Activated CD8-positive, alpha-beta memory T cell treated with anti-CD3 and anti-CD28 coated beads, Interleukin-2, amount 50 U/mL, for 48 hours (primary cell): ENCODE measurements at regions not wholly inside any gene's neighbourhood (a gene's known extent, or its start where the extent isn't known, plus 50 kb on each side); places are given as distances from the start of the nearest gene placed in this dataset.
"Not testable (repeated sequence)": the region's sequence is repeated elsewhere in the genome, so short reads cannot be mapped to it uniquely, and the experiment has no call there.

ENCODE experiments used
- DNase-seq: peaks from one replicate; pipeline ENCODE4 v3.0.0-alpha.2; 2020

DNA sequence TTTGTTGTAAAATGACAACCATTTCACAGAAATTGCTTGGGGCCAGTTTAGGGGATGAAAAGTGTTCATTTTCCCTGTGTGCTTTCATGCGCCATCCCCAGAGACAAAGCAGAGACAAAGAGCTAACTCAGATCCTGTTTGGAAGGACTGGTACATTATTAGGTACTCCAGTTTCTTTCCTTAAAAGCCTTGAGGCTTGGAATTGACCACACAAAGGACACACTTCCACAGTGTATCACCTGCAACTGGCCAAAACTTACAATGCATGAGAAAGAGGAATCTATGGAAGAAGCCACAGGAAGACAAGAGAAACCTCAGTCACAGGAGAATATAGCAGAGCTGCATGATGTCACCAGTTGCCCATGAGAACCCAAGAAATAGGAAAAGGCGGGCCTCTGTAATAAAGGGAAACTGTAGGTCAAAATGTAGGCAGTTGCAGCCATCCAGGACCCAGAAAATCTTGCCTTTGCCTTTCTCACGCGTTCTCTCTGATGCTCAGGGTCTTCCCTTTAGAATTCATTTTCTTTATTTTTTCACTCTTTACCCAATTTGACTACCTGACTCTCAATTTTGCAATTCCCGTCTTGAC, 339.0 kb downstream of the RMST start:
- DNase-seq = no peak

DNA sequence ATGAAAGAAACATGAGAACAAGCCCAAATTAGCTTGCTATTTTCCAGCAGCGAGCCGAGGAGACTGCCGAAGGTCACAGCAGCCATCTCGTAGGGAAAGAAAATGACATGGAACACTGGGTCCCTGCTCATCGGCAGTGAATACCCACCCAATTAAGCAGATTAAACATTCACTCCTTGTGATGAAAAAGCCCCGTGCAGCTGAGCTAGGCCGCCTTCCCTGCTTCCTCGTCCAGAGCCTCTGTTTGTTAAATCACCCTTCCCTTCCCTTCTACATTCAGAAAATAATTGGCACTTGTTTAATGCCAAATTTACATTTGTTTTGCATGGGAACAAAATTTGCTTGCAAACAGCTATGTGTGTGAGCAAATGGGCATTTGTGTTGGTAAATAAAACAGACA, 342.5 kb downstream of the RMST start:
- no peak for DNase-seq

DNA sequence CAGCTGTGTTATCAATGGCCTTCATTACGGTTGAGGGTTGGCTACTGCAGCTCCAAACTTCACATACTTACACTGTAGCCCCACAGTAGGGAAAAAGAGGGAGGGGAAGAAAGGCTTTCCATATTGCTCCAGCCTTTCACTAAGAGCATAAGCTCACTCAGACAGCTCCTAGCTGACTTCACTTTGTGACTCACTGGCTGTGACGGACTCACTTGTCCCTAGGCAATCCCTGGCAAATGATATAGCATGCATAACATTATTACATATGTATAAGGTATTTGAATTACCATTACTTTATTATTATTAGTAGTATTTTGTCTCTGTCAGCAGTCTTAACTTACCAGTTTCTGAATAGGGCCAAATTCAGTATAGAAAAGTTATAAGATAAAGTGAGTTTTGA, 350.7 kb downstream of the RMST start:
- DNase-seq = no peak

DNA sequence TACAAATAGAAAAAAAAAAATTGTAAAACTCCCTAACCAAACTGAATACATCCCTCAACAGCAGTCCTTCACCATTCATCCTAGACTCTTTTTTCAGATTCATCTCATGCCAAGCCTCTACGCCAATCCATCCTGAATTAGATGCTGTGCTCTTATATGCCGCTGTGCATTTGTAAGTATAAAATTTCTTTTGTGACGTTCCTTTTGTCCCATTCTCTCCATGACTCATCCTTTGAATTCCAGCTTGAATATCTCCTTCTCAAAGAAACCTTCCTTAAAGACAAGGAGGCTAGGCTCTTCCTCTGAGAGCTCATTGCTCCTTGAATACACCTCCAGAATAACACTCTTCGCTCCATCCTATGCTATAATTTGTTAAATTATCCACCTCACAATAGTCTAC, 359.2 kb downstream of the RMST start:
- no peak for DNase-seq

DNA sequence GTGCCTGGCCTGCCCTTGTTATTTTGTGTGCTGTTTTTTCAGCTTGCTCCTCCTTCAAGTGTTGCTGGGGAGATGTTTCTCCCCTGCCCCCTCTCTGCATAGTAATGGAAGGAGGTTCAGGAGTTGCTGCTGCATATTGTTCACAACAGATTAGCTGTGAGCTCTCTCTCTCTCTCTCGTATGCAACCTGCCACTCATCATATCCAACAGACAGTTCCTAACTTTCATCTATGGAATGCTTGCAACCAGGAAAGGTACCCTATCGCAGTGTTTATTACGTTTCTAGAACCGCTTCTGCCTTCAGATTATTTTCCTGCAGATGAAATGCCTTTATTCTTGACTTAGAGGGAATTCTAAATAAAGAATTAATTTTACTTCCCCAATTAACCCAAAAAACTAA, 372.9 kb downstream of the RMST start:
- no peak for DNase-seq

DNA sequence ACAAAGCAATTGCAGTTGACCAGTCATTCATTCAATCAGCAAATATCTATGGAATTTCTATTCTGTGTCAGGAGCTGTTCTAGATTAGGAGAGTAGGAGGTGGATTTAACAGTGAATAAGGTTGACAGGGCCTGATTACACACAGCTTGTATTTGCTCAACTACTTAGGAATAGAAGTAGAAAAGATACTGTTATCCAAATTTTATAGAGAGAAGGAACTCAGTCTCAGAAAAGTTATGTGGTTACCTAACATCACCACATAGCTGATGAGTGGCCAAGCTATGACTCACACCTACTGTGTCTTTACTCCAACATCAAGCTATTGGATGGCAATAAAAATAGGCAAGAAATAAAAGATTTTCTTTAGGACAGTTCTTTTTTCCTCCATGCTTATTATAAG, 374.8 kb downstream of the RMST start:
- DNase-seq = no peak

DNA sequence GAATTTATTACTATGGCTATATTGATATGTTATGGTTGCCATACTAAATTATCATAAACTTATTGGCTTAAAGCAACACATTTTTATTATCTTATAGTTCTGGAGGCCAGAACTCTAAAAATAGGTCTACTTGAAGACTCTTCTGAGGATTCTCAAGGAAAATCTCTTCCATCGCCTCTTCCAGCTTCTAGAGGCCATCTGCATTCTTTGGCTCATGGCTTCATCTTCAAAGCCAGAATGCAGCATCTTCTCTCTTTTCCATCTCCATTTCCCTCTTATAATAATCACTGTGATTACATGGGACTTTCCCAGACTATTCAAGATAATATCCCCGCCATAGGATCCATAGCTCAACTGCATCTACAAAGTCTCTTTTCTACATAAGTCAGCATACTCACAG, 385.4 kb downstream of the RMST start:
- no peak for DNase-seq

DNA sequence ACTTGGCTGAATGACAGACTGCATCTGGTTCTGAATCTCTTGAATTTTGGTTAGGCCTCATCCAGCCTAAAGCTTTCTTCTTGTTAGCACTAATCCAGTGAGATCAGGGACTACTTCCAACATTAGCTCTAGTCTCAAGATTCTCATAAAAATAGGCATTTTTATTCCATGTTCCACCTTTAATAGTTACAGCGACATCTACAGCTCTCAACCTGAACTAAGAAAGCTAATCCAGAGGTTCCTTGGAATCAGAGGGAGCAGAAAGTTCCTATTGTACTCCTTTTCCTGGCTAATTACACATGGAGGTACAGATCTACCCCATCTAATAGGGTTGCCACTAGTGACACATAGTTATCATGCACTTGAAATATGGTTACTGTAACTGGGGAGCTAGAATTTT, 391.9 kb downstream of the RMST start:
- DNase-seq = no peak

DNA sequence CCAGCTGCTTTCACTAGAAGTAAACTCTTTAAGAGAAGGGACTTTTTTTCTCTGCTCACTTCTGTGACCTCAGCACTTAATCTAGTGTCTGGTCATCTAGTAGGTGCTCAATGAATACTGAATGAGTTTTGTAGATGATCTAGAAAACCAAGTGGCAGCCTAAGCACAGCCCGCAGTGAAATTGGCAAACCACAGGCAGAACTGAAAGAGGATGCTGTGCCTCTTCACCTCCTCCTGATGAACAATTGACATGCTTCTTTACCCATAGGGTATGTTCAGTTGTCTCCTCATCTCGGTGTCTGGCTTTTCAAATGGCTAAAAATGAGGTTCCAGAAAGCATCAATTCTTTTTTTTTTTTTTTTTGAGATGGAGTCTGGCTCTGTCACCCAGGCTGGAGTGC, 399.5 kb downstream of the RMST start:
- no peak for DNase-seq

DNA sequence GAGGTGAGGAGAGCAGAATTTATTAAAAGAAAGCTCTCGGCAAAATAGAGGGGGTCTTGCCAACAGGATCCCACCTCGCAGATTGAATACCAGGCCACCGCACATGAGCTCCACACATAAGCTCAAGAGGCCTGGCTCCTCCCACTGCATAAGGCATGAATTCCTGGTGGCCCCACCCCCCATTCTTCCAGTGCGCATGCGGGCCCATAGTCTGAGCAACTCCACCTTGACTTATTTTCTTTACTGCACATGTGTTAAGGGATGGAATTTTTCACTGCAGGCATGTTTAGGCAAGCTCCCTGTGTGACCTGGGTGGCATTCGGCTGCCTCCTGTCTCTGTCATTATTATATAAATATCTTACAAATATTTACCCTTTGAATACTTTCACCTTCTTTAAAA, 412.5 kb downstream of the RMST start:
- no peak for DNase-seq

DNA sequence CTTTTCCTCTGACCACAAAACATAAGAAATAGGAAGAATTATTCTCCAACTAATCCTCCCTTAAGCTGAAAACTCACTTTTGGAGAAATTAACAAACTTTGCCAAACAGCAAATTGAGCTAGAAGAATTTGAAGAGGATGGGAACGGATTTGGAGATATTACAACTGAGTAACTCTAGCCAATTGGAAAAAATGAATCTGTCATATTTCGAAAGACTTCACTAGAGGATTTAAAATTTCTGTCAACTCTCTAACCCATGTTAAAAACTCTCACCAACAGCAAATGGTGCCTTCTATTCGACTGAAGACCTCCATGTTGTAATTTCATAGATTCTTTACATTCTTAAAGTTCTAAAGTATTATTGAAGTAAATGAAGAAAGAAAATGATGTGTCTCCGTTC, 414.2 kb downstream of the RMST start:
- no peak for DNase-seq

DNA sequence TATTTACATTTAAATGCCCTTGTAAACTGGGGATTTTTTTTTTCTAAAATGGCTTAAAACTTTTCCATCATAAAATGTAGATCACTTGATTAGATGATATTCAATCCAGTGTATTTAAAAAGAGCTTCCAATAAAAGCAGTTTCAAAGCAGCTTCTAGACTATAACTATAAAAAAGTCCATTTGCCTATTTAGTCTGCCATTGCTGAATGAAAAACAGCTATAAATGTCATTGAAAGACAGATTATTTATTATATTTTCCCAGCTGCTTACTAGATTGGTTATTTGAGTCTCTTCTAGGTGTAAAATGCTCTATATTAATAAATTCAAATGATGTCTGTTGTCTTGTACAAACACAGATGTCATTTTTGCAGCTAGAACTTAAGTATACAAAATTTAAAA, 414.8 kb downstream of the RMST start:
- no peak for DNase-seq

DNA sequence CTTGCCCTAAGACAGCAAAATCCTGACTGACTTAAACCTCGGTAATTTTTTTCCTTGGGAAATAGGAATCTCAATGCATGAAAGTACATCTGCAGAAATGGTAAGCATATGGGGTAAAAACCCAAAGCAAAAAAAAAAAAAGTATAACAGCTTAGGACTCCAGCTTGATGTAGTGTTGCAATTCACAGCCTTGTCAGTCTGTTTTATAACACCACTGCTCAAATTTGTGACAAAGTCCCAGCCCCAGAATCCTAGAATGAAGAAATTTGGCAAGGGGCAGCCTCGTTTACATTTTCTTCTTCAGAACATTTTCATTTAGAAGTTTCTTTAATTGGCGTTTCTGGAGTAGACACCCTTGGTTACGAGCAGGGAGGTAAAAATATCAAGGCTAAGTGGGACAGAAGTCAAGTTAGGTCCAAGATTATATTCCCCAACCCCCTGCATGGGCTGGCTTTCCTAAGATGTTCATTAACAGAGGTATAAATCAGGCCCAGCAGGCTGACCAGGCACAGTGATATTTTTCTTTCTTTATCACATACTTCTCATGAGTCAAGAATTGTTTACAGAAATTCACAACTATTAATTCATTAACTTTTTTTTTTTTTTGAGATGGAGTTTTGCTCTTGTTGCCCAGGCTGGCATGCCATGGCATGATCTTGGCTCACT, 424.0 kb downstream of the RMST start:
- no peak for DNase-seq

DNA sequence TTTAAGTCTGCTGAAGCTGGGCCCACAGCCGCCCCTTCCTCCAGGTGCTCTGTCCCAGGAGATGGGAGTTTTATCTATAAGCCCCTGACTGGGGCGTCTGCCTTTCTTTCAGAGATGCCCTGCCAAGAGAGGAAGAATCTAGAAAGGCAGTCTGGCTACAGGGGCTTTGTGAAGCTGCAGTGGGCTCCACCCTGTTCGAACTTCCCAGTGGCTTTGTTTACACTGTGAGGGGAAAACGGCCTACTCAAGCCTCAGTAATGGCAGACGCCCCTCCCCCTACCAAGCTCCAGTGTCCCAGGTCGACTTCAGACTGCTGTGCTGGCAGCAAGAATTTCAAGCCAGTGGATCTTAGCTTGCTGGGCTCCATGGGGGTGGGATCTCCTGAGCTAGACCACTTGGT, 435.3 kb downstream of the RMST start:
- DNase-seq = not testable (repeated sequence)

DNA sequence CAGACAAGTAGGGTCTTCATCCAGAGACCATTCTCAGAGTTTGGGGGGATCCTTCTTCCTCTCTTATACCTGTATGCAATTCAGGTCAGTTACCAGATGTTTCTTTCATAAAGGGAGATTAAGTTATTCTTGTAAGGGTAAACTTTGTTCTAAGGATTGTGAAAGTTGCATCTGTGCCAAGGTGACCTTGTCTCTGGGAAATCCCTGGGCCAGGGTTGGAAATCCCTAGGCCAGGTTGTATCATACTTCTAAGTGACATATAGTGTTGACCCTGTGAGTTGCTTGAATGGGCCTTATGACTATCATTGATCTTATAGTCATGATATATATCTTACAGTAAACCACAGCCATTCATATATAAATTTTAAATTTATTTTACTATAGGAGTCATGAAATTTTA, 436.9 kb downstream of the RMST start:
- DNase-seq = no peak

DNA sequence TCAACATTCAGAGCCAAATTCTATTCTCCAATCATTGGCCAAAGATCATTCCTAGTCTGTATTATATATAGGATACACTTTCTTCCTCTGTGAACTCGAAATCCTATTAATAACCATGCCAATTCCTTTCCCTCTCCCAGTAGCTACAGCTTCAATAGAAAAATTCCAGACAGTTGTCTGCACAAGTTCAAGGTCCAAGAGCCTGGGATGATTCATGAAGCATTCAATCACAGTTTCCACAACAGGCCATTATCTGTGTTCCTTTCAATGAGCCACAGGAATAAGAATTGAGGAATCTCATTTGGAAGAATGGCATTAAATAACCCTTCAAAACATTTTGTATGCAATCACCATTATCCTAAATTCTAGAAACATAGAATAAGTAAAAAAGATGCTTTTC, 437.4 kb downstream of the RMST start:
- no peak for DNase-seq

DNA sequence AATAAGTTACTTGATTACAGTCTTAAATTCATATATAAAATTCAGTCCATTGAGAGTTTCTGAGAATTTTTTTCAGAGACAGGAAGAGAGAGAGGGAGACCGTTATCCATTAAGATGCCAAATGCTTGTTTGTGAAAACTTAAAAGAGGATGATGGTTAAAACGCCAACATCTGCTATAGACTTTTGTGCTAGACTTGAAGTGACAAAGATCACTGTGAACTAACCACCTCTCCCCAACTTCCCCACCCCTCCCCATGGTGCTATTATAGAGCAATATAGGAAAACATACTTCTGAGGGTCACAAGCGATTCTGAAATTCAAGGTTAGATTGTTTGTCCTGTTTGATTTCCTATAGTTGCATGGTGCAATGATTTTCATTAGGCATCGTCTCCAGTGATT, 440.8 kb downstream of the RMST start:
- no peak for DNase-seq

DNA sequence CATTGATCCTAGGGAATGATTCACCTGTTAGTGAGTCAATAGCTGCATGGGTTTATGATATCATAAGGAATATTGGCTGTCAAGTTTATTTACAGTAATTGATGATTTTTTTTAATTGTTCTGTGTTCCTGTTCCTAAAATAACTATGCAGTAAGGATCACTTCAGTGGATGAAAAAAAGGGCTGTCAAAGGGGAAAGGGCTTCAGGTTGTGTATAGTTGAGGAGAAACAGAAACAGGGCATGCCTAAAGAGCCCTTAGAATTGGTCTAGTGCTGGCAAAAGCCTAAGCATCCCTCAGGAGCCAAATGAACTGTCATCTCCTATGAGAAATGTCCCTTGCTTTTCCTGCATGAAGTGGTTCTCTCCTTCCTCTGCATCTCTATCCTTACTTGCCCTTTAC, 444.9 kb downstream of the RMST start:
- no peak for DNase-seq

DNA sequence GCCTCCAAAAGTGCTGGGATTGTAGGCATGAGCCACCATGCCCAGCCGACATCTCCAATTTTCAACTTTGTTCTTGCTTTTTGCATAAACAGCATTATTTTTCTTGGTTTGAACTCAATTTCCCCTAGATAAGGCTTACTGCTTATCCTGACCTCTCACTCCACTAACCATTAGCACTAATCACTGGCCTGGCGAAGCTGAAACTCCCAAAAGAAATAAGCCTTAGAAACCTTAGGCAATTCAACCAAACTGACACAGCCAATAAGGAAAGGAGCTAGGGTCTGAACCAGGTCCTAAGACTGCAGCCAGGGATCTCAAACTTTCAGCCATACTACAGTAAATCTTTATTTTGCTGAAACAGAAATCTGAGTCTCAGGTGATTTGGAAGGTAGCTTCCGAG, 448.0 kb downstream of the RMST start:
- DNase-seq = no peak

DNA sequence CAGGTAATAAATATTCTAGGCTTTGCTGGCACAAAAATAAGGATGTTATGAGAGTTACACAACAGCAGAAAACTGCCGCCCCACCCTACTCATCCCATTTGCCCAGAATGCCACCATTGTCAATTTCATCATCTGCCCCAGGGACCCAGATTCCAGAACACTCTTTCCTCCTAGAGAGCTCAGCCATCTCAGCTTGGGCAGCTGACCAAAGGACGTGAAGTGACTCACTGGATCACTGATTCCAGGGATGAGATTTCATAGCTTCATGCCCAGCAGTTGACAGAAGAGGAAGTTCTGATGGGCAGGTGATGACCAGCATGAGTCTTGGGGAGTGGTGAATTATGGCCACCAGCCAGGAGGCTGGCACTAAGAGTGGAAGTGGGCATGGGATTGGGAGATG, 450.3 kb downstream of the RMST start:
- DNase-seq = no peak

DNA sequence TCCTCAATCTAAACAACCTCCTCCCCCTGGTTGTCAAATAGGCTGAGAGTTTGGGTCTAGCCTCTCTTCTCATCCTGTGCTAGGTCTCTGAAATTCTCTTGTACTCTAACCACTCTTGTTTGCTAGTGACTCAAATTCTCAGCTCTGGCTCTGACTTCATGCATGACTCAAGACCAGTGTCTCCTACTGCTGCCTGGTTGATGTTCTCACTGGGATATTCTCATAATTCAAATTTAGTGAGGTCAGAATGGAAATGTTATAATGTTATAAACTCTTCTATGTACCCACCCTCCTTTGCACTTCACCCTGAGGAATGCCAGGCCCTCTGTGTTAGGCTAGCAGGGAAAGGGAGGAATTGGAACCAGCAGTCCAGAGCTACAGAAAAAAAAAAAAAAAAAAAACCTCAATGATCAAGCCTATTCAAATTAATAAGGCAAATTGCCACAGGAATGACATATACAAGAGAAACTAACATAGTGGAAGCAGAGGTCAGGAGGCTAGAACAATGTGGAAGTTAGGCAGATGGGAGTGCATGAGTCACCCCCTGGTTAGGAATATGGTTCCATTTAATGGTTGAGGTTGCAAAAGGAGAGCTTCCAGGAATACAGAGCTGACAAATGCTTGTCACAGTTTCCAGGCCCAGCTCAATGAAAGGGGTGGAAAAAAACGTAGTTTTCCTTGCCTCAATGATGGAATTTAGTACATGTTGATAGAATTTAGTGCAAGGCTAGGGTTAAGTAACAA, 459.5 kb downstream of the RMST start:
- DNase-seq = no peak

DNA sequence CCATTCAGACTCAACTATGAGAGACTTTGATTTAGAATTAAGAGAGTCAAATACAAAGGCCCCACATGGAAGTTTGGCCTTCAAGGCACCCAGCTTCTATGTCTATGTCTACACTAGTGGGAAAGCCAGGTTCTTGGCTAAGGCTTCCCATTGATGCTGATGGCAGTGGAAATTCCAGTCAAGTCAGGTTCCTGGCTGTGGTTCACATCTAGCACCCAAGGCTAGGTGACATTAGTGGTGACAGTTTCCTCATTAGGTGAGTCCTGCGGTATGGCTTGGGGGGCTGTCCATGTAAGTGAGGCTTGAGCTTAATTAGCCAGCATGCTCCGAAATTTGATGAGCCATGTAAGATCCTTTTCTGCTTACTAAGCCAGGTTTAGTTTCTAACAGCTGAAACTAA, 460.9 kb downstream of the RMST start:
- no peak for DNase-seq

DNA sequence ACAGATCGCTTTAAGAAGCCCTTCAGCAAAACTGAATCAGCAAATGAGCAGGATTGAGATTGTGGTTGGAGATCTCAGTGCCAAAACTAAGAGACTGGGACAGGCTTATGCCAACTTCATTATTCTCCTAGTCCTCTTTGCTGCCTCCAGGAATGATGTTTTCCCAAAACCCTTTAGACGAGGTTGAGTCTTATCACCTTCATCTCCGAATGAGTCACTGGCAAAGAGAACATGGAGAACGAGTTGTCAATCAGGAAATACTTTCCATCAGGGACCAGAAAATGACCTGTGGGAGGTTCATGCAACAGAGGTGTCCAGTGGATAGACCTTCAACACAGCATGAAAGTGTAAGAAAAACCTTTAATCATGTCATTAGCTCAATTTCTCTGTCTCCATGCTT, 461.5 kb downstream of the RMST start:
- no peak for DNase-seq

DNA sequence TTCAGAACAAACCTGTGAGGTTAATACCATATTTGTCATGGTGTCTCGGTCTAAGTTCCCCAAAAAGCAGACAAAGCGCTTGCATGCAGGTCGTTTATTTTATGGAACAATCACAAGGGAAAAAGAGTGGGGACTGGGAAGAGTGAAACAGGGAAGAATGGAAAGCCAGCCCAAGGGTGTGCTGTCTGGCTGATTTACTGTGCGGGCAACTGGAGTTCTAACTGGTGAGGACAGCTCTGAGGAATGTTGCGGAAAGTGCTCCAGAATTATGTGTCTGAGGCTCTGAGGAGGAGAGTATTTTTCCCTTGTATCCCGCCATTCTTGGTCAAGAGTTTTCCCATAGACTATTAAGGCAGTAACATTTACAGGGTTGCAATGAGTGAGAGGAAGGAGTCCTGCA, 465.4 kb downstream of the RMST start:
- no peak for DNase-seq

DNA sequence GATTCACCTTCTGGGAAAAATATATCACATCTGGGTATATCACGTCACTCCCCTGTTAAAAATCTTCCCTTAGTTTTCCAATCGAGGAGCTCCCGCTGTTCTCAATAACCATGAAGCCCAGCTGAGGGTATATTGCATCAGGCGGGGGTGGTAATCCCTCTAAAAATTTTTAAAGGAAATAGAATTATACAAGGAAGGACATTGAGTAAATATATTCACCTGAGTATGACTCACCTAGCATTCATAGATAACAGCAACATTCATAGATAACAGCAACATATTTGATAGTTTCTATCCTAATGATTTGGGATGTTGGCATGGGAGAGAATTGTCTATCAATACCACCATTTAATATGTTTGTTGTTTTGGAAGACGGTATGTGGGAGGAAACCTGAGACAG, 473.6 kb downstream of the RMST start:
- no peak for DNase-seq
